ENCODE measurements at regions not wholly inside any gene's neighbourhood (a gene's known extent, or its start where the extent isn't known, plus 50 kb on each side); places are given as distances from the start of the nearest gene placed in this dataset.
"Not testable (repeated sequence)": the region's sequence is repeated elsewhere in the genome, so short reads cannot be mapped to it uniquely, and the experiment has no call there.

- TF ChIP-seq, protein P1, sequence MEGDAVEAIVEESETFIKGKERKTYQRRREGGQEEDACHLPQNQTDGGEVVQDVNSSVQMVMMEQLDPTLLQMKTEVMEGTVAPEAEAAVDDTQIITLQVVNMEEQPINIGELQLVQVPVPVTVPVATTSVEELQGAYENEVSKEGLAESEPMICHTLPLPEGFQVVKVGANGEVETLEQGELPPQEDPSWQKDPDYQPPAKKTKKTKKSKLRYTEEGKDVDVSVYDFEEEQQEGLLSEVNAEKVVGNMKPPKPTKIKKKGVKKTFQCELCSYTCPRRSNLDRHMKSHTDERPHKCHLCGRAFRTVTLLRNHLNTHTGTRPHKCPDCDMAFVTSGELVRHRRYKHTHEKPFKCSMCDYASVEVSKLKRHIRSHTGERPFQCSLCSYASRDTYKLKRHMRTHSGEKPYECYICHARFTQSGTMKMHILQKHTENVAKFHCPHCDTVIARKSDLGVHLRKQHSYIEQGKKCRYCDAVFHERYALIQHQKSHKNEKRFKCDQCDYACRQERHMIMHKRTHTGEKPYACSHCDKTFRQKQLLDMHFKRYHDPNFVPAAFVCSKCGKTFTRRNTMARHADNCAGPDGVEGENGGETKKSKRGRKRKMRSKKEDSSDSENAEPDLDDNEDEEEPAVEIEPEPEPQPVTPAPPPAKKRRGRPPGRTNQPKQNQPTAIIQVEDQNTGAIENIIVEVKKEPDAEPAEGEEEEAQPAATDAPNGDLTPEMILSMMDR (IDR thresholded peaks at IDR 0.05; ENCODE audit: insufficient read depth, low read length, poor library complexity, severe bottlenecking) = not testable (repeated sequence)
- TF ChIP-seq EZH2phosphoT487 (conservative IDR thresholded peaks at IDR 0.05; ENCODE audit: low read length) = not testable (repeated sequence)
These were observed 1956.2 kb downstream of the PCDH9 start for GRCh38 chr13:65273811-65274420.

Measured in SU-DHL-6 (cell line).